AG10803 (cell line): ENCODE measurements at regions not wholly inside any gene's neighbourhood (a gene's known extent, or its start where the extent isn't known, plus 50 kb on each side); places are given as distances from the start of the nearest gene placed in this dataset.

Experiments used
- DNase-seq: peaks from one replicate; pipeline ENCODE4 v3.0.0; 2010; ENCODE audit warnings: low read depth
- H3K4me3 ChIP-seq: 2 replicates; pipeline ENCODE4 v1.5.1; 2011; ENCODE audit warnings: mild to moderate bottlenecking, low read length, control low read depth
- CTCF ChIP-seq: conservative IDR thresholded peaks from 2 replicates; pipeline ENCODE4 v1.5.1; 2011; ENCODE audit warnings: mild to moderate bottlenecking, low read length, control low read depth, inconsistent platforms

DNA sequence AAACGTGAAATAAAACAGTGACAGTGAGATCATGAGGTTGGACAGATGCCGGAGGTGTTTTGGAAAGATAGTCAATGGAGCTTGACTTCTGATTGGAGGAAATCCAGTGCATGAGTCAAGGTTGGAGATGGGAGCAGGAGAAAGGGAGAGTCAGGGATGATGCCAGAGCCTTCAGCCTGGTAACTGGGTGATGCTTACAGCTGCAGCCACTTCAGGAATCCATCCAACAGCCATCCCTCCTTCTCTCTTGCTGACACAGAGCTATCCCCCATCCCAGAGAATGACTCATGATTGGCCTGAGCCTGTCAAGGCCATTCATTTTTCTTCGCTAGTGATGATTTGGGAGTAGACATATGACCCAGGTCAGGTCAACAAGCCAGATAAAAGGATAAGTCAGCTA is 112.8 kb downstream of the SAMD5 start:
- no peak overlapping the region for H3K4me3 ChIP-seq
- peak; percentile 3 for DNase-seq
- TF ChIP-seq CTCF: no peak

DNA sequence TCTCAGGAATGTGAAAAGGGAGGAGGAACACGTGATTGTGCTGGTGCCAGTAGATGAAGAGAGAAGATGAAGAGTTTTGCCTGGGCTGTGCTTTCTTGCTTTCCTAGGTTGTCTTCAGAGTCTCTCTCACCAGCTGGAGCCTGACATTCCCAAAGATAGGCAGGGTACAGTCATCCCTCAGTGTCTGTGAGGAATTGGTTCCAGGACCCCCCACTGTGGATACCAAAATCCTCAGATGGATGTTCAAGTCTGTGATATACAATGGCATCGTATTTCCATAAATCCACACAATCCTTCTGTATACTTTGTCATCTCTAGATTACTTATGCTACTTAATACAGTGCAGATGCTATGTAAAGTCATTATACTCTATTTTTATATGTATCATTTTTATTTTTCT is 113.5 kb downstream of the SAMD5 start:
- no peak for TF ChIP-seq CTCF
- DNase-seq: no peak
- H3K4me3 ChIP-seq: no peak overlapping the region

GRCh38 chr6:147624946-147625515 is 116.5 kb downstream of the SAMD5 start:
- no peak for TF ChIP-seq CTCF
- DNase-seq: no peak
- H3K4me3 ChIP-seq: no peak overlapping the region

DNA sequence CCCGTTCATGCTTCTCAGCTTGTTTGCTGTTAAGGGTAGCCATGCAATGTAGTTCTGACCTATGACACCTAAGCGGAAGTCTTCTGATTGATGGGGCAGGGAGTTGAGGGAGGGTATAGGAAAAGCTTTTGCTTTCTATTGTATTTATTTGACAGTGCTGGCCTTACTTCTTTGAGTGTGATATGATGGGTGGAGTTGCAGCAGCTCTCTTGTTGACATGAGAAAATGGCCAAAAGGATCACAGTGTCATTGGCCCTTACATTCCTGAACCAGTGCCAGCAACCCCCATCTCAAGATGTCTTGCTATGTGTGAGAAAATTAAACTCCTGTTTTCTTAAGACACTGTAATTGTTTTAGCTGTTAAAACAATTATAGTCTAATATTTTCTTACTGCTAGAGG is 117.5 kb downstream of the SAMD5 start:
- TF ChIP-seq CTCF: no peak
- DNase-seq: no peak
- H3K4me3 ChIP-seq: no peak overlapping the region

DNA sequence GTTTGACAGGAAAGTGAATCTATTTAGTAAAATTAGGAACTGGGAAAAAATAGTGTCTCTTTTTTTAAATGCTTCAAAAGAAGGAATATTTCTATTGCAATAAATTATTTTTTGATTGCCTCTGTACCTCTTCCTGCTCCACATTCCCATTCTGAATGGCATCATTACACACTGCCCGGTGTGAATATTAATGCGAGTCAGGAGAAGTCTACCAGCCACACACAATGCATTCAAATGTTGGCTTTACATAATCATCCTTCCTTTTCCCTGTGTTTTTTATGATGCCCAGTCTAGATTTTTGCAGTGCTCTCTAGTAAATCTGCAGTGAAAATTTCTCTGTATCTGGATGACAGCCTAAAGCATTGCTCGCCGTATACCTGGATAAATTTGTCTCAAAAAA is 118.9 kb downstream of the SAMD5 start:
- no peak for DNase-seq
- TF ChIP-seq CTCF: no peak
- no peak overlapping the region for H3K4me3 ChIP-seq

- no peak for TF ChIP-seq CTCF
- H3K4me3 ChIP-seq: no peak overlapping the region
- no peak for DNase-seq
Measured at GRCh38 chr6:147633191-147633590, 124.7 kb downstream of the SAMD5 start.

GRCh38 chr6:147637620-147638195 is 129.2 kb downstream of the SAMD5 start:
- no peak for DNase-seq
- no peak overlapping the region for H3K4me3 ChIP-seq
- TF ChIP-seq CTCF: no peak
